ENCODE measurements at regions not wholly inside any gene's neighbourhood (a gene's known extent, or its start where the extent isn't known, plus 50 kb on each side); places are given as distances from the start of the nearest gene placed in this dataset.

DNA sequence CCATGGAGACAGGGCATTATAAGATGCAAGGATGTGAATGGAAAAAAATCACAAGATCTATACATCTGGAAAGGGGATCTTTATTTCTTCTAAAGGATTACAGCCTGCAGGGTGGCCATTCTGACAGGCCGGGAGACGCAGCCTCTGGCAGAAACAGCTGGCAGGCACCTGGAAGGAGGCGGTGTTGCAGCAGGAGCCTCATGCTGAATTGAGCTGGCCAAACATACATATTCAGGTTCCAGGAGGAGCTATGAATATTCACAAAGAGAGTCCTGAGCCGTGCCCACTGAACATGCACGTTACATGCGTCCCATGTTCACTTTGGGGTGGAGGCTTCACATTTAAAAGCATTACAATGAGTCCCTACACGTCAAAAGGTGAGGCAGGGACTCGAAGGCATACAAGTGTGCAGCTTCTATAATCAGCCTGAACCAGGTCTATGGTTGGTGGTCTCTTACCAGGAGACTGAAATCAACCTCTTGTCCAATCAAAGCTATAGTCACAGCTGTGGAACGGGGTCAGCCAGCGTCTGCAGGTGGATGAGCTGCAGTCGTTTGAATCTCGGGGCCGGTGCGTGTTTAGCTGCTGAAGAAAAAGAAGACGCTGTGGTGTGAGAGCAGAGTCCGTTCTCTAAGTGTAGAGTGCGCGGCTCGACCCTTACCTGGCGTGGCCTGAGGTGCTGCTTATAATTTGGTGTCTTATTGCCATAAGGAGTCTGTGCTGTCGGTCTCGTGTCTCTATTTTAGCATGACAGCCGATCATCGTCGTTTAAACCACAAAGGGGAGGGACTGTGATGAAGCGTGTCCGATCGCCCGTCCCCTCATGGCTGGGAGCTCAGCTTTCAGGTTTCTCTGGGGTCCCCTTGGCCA lies 183.0 kb downstream of the ETS2 start:
- CTCF ChIA-PET, result no interaction called here
- in situ Hi-C loops (cut with HindIII; ENCODE audit: low pct_unique_long_range_greater_than_20kb, low sequenced_read_pairs) (no loop called here), intact Hi-C loops (cut with micrococcal nuclease; ENCODE audit: unreplicated experiment) (no loop called here)
- ATAC-seq (no peak), DNase-seq (ENCODE audit: low read depth, low spot score) (no peak)
- BruUV-seq (replicated peaks), result no TSS peak
- no peaks in the 10 kb centered on the region for H3K4me1 ChIP-seq (ENCODE audit: control insufficient read depth, insufficient read depth, low read length)
- no peaks in the 10 kb centered on the region for H3K36me3 ChIP-seq (ENCODE audit: control insufficient read depth, insufficient read depth, low read length)
- TF ChIP-seq POLR2AphosphoS5 (IDR thresholded peaks at IDR 0.05; ENCODE audit: low read depth, low read length) (no peak), TCF7L2 (IDR thresholded peaks at IDR 0.05; ENCODE audit: low read depth, low read length) (no peak), SIN3A (IDR thresholded peaks at IDR 0.05; ENCODE audit: borderline replicate concordance, insufficient read depth, low read depth, low read length) (no peak)
- TF ChIP-seq, protein P1, sequence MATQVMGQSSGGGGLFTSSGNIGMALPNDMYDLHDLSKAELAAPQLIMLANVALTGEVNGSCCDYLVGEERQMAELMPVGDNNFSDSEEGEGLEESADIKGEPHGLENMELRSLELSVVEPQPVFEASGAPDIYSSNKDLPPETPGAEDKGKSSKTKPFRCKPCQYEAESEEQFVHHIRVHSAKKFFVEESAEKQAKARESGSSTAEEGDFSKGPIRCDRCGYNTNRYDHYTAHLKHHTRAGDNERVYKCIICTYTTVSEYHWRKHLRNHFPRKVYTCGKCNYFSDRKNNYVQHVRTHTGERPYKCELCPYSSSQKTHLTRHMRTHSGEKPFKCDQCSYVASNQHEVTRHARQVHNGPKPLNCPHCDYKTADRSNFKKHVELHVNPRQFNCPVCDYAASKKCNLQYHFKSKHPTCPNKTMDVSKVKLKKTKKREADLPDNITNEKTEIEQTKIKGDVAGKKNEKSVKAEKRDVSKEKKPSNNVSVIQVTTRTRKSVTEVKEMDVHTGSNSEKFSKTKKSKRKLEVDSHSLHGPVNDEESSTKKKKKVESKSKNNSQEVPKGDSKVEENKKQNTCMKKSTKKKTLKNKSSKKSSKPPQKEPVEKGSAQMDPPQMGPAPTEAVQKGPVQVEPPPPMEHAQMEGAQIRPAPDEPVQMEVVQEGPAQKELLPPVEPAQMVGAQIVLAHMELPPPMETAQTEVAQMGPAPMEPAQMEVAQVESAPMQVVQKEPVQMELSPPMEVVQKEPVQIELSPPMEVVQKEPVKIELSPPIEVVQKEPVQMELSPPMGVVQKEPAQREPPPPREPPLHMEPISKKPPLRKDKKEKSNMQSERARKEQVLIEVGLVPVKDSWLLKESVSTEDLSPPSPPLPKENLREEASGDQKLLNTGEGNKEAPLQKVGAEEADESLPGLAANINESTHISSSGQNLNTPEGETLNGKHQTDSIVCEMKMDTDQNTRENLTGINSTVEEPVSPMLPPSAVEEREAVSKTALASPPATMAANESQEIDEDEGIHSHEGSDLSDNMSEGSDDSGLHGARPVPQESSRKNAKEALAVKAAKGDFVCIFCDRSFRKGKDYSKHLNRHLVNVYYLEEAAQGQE (IDR thresholded peaks at IDR 0.05; ENCODE audit: insufficient read depth in 1 of 2, low read depth in 2 of 2, low read length in 1 of 2), result no peak
- TF ChIP-seq, protein P2, sequence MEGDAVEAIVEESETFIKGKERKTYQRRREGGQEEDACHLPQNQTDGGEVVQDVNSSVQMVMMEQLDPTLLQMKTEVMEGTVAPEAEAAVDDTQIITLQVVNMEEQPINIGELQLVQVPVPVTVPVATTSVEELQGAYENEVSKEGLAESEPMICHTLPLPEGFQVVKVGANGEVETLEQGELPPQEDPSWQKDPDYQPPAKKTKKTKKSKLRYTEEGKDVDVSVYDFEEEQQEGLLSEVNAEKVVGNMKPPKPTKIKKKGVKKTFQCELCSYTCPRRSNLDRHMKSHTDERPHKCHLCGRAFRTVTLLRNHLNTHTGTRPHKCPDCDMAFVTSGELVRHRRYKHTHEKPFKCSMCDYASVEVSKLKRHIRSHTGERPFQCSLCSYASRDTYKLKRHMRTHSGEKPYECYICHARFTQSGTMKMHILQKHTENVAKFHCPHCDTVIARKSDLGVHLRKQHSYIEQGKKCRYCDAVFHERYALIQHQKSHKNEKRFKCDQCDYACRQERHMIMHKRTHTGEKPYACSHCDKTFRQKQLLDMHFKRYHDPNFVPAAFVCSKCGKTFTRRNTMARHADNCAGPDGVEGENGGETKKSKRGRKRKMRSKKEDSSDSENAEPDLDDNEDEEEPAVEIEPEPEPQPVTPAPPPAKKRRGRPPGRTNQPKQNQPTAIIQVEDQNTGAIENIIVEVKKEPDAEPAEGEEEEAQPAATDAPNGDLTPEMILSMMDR (IDR thresholded peaks at IDR 0.05), result no peak
- no peak overlapping the region for H3K4me3 ChIP-seq (ENCODE audit: low read depth in 2 of 2, low read length in 2 of 2)
- no peaks in the 10 kb centered on the region for H3K9me3 ChIP-seq (ENCODE audit: control insufficient read depth, insufficient read depth, low read depth, low read length)
- H3K27me3 ChIP-seq (ENCODE audit: control insufficient read depth, insufficient read depth, low read length), result no peaks in the 10 kb centered on the region
- H3K27ac ChIP-seq (ENCODE audit: low read length), result no peak overlapping the region
- POLR2A ChIA-PET, result no interaction called here

DNA sequence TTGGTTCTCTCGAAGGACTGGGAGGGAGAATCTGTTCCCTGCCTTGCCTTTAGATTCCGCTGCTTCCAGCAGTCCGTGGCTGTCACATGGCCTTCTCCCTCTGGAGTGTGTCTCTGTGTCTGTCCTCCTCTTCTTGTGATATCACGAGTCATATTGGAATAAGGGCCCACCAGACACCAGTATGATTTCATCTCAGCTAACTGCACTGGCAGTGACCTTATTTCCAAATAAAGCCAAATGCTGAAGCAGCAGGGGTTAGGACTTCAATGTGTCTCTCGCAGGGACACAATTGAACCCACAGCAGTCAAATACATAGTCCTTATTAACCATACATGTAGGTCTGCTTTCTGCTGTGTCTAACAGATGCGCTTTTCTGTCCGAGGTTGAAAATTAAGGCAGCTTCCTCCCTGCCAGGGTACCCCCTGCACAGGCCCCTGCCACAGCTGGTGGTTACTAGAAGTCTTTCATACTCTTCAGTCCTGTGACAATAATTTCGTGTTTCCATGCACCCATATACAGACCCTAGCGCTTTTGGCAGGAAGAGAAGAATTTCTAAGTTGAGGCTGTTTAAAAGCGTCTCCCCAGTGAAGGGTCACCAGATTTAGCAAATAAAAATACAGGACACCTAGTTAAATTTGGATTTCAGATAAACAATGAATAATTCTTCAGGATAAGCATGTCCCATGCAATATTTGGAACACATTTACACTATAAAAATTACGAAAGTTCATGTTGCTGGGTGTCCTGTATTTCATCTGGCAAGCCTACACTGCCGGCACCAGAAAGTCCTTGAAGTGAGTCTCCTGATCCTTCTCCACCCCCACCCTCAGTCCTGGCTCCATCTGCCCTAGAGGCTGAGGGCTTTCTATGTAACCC lies 182.1 kb downstream of the ETS2 start:
- TF ChIP-seq, protein P2 (IDR thresholded peaks at IDR 0.05), result no peak
- TF ChIP-seq SIN3A (IDR thresholded peaks at IDR 0.05; ENCODE audit: borderline replicate concordance, insufficient read depth, low read depth, low read length) (no peak), POLR2AphosphoS5 (IDR thresholded peaks at IDR 0.05; ENCODE audit: low read depth, low read length) (no peak), TCF7L2 (IDR thresholded peaks at IDR 0.05; ENCODE audit: low read depth, low read length) (no peak)
- TF ChIP-seq, protein P1 (IDR thresholded peaks at IDR 0.05; ENCODE audit: insufficient read depth in 1 of 2, low read depth in 2 of 2, low read length in 1 of 2), result no peak

More for the DNA sequence above, 182.1 kb downstream of the ETS2 start:
- Histone ChIP-seq H3K9me3 (ENCODE audit: control insufficient read depth, insufficient read depth, low read depth, low read length) (no peaks in the 10 kb centered on the region), H3K27me3 (ENCODE audit: control insufficient read depth, insufficient read depth, low read length) (no peaks in the 10 kb centered on the region), H3K36me3 (ENCODE audit: control insufficient read depth, insufficient read depth, low read length) (no peaks in the 10 kb centered on the region), H3K4me3 (ENCODE audit: low read depth in 2 of 2, low read length in 2 of 2) (no peak overlapping the region), H3K4me1 (ENCODE audit: control insufficient read depth, insufficient read depth, low read length) (no peaks in the 10 kb centered on the region), H3K27ac (ENCODE audit: low read length) (no peak overlapping the region)
- in situ Hi-C loops (cut with HindIII; ENCODE audit: low pct_unique_long_range_greater_than_20kb, low sequenced_read_pairs), result no loop called here
- ChIA-PET POLR2A (no interaction called here), CTCF (no interaction called here)
- BruUV-seq (replicated peaks), result no TSS peak
- ATAC-seq (no peak), DNase-seq (ENCODE audit: low read depth, low spot score) (no peak)
- intact Hi-C loops (cut with micrococcal nuclease; ENCODE audit: unreplicated experiment), result no loop called here
